HL-60 (cell line): ENCODE measurements at regions not wholly inside any gene's neighbourhood (a gene's known extent, or its start where the extent isn't known, plus 50 kb on each side); places are given as distances from the start of the nearest gene placed in this dataset.

Experiments
- POLR2AphosphoS5 ChIP-seq: IDR thresholded peaks from 2 replicates; pipeline ENCODE4 v1.6.1; 2012; ENCODE audit warnings: low read depth
- TF ChIP-seq, protein P1 (sequence below): IDR thresholded peaks from one replicate; pipeline ENCODE4 v1.5.1; 2011; ENCODE audit warnings: low read length, control low read depth, inconsistent platforms; ENCODE audit not compliant: insufficient read depth

DNA sequence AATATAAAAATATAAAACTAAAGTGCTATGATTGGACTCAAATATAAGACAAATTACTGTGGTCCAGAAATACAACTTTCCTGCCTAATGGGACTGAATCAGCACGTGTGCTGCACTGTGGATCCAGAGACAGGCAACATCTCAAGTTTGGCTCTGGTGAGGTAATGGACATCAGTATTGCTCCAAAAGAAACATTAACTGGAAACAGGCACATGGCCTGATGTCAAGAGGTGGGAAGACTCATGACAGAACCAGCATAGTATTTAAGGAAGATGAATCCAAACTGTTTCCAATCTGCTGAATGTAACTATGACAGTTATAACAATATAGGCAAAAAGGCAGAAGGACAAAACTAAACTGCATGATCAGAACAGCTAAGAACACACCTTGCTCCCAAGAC is 354.6 kb downstream of the FSIP2 start:
- TF ChIP-seq, protein P1, sequence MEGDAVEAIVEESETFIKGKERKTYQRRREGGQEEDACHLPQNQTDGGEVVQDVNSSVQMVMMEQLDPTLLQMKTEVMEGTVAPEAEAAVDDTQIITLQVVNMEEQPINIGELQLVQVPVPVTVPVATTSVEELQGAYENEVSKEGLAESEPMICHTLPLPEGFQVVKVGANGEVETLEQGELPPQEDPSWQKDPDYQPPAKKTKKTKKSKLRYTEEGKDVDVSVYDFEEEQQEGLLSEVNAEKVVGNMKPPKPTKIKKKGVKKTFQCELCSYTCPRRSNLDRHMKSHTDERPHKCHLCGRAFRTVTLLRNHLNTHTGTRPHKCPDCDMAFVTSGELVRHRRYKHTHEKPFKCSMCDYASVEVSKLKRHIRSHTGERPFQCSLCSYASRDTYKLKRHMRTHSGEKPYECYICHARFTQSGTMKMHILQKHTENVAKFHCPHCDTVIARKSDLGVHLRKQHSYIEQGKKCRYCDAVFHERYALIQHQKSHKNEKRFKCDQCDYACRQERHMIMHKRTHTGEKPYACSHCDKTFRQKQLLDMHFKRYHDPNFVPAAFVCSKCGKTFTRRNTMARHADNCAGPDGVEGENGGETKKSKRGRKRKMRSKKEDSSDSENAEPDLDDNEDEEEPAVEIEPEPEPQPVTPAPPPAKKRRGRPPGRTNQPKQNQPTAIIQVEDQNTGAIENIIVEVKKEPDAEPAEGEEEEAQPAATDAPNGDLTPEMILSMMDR = no peak
- no peak for TF ChIP-seq POLR2AphosphoS5
